Panc1 (cell line): ENCODE measurements at regions not wholly inside any gene's neighbourhood (a gene's known extent, or its start where the extent isn't known, plus 50 kb on each side); places are given as distances from the start of the nearest gene placed in this dataset.

Experiments
- ATAC-seq: fragments of 200-7000 bp; cut with Tn5 transposase; 2 replicates; pipeline ENCODE4 v1.9.1; 2020; ENCODE audit warnings: mild to moderate bottlenecking, moderate library complexity
- BruUV-seq: library from RNA; stranded (reverse); fragments of 400-500 nt; replicated peaks from 2 replicates; lab custom pipeline; 2021; lab: Mats Ljungman, UMichigan
- CTCF ChIA-PET: fragments of 300-600 bp; sonication (Branson Sonifier 250); formaldehyde crosslinking; loops from one replicate; lab custom pipeline; 2022; ENCODE audit warnings: antibody characterized with exemption; lab: Charles Lee
- POLR2A ChIA-PET: fragments of 300-600 bp; sonication (Branson Sonifier 250); formaldehyde crosslinking; loops from one replicate; lab custom pipeline; 2022; ENCODE audit warnings: antibody characterized with exemption; lab: Charles Lee
- DNase-seq: peaks from one replicate; pipeline ENCODE4 v3.0.0-alpha.2; 2010; ENCODE audit warnings: low read depth, low spot score
- H3K27ac ChIP-seq: 2 replicates; pipeline ENCODE4 v1.5.1; 2011; ENCODE audit warnings: mild to moderate bottlenecking, low read length, inconsistent platforms
- H3K27me3 ChIP-seq: fragments of 200-500 bp; sonication (Bioruptor generic); 2 replicates; pipeline ENCODE4 v1.6.0; 2014; ENCODE audit warnings: low read length, inconsistent platforms; ENCODE audit not compliant: control insufficient read depth, insufficient read depth
- H3K36me3 ChIP-seq: fragments of 200-500 bp; sonication (Bioruptor generic); 2 replicates; pipeline ENCODE4 v1.5.1; 2014; ENCODE audit warnings: inconsistent platforms, mild to moderate bottlenecking, low read length, moderate library complexity; ENCODE audit not compliant: control insufficient read depth, insufficient read depth
- H3K4me1 ChIP-seq: 2 replicates; pipeline ENCODE4 v1.5.1; 2011; ENCODE audit warnings: inconsistent platforms, mild to moderate bottlenecking, low read length, moderate library complexity; ENCODE audit not compliant: control insufficient read depth, insufficient read depth
- H3K4me3 ChIP-seq, 2 experiments: 2 replicates each; pipeline ENCODE4 v1.5.1; 2011 to 2012; ENCODE audit warnings: low read depth in 2 of 2, low read length in 2 of 2, mild to moderate bottlenecking in 2 of 2, inconsistent platforms in 1 of 2, moderate library complexity in 1 of 2
- H3K9me3 ChIP-seq: fragments of 200-500 bp; sonication (Bioruptor generic); 2 replicates; pipeline ENCODE4 v1.5.1; 2014; ENCODE audit warnings: low read depth, mild to moderate bottlenecking, inconsistent platforms, low read length, moderate library complexity; ENCODE audit not compliant: control insufficient read depth, insufficient read depth
- CTCF ChIP-seq: fragments of 450-650 bp; IDR thresholded peaks from 2 replicates; pipeline ENCODE4 v1.5.1; 2017; ENCODE audit warnings: mild to moderate bottlenecking
- POLR2AphosphoS5 ChIP-seq: IDR thresholded peaks from 2 replicates; pipeline ENCODE4 v1.6.1; 2012; ENCODE audit warnings: mild to moderate bottlenecking, low read depth, low read length, moderate library complexity
- REST ChIP-seq, 2 experiments: IDR thresholded peaks; 2 replicates each; pipeline ENCODE4 v1.6.1; 2011 to 2012; ENCODE audit warnings: low read depth in 2 of 2, control low read depth in 1 of 2, low read length in 1 of 2, mild to moderate bottlenecking in 1 of 2, moderate library complexity in 1 of 2; ENCODE audit not compliant: insufficient read depth in 1 of 2
- SIN3A ChIP-seq: IDR thresholded peaks from 2 replicates; pipeline ENCODE4 v1.6.1; 2012; ENCODE audit warnings: low read depth, mild to moderate bottlenecking, low read length, moderate library complexity, borderline replicate concordance; ENCODE audit not compliant: insufficient read depth
- TCF7L2 ChIP-seq: IDR thresholded peaks from 2 replicates; pipeline ENCODE4 v1.6.1; 2011; ENCODE audit warnings: mild to moderate bottlenecking, low read depth, low read length, inconsistent platforms
- in situ Hi-C: cut with HindIII; loops from 2 replicates; pipeline ENCODE4 v1.10.0; 2016; ENCODE audit warnings: low sequenced_read_pairs, low pct_unique_long_range_greater_than_20kb
- intact Hi-C: fragments of 100-400 bp; cut with micrococcal nuclease; formaldehyde crosslinking; loops from one replicate; pipeline ENCODE4 v1.10.0; 2022; ENCODE audit not compliant: unreplicated experiment

DNA sequence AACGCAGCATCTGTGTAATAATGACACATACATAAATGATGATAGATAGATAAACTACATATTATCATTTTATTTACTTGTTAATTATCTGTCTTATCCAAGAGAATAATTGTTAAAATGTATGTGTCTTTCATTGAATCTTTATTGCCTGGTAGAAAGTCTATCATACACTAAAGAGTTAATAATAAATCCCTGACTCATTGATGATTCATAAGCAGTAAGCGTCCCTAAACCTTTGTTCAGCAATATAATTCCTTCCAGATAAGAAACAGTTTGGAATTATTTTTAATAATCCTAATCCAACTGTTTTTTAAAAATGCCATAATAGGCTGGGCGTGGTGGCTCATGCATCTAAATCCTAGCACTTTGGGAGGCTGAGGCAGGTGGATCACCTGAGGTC, 655.6 kb upstream of the CNTN5 start:
- Histone ChIP-seq H3K36me3 (no peaks in the 10 kb centered on the region), H3K4me3 (no peak overlapping the region), H3K9me3 (no peaks in the 10 kb centered on the region), H3K27ac (no peak overlapping the region), H3K27me3 (no peaks in the 10 kb centered on the region), H3K4me1 (no peaks in the 10 kb centered on the region)
- ChIA-PET CTCF (no interaction called here), POLR2A (no interaction called here)
- intact Hi-C loops (no loop called here), in situ Hi-C loops (no loop called here)
- ATAC-seq: no peak
- DNase-seq: no peak
- no TSS peak for BruUV-seq
- no peak for TF ChIP-seq TCF7L2
- no peak for TF ChIP-seq CTCF
- TF ChIP-seq REST (IDR thresholded peaks at IDR 0.05; ENCODE audit: insufficient read depth in 1 of 2, low read depth in 2 of 2, low read length in 1 of 2): no peak
- no peak for TF ChIP-seq POLR2AphosphoS5
- no peak for TF ChIP-seq SIN3A

GRCh38 chr11:98365941-98366340, 654.8 kb upstream of the CNTN5 start:
- CTCF ChIA-PET: no interaction called here
- Histone ChIP-seq H3K36me3 (no peaks in the 10 kb centered on the region), H3K9me3 (no peaks in the 10 kb centered on the region), H3K27me3 (no peaks in the 10 kb centered on the region), H3K4me1 (no peaks in the 10 kb centered on the region), H3K27ac (no peak overlapping the region), H3K4me3 (no peak overlapping the region)
- no TSS peak for BruUV-seq
- ATAC-seq (no peak), DNase-seq (no peak)
- intact Hi-C loops: no loop called here
- in situ Hi-C loops: no loop called here
- POLR2A ChIA-PET: no interaction called here
- no peak for TF ChIP-seq SIN3A
- no peak for TF ChIP-seq POLR2AphosphoS5
- no peak for TF ChIP-seq CTCF
- TF ChIP-seq REST (IDR thresholded peaks at IDR 0.05; ENCODE audit: insufficient read depth in 1 of 2, low read depth in 2 of 2, low read length in 1 of 2): no peak
- no peak for TF ChIP-seq TCF7L2
